TTC549 (cell line): ENCODE measurements at regions not wholly inside any gene's neighbourhood (a gene's known extent, or its start where the extent isn't known, plus 50 kb on each side); places are given as distances from the start of the nearest gene placed in this dataset.

Source experiments
- FAIRE-seq: peaks from 2 replicates; lab custom pipeline; 2012; peaks lifted over from hg19 to GRCh38; lab: Jason Lieb, UNC

DNA sequence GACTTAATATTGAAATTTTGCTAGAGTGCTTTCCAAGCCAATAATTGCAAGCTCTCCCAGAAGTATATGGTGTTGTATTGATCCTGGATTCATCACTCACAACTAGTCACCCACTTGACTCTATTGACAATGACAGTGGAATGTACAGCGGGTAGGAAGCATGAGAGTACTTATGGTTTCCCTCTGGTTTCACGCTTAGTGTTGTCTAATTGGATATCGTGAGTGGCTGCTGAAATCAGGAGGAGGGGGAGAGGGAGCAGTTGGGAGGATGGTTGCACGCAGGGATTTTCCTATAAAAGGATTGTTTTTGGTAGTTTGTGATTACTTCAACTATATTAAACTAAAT is 1819.5 kb upstream of the TENM3 start:
- no peak for FAIRE-seq

DNA sequence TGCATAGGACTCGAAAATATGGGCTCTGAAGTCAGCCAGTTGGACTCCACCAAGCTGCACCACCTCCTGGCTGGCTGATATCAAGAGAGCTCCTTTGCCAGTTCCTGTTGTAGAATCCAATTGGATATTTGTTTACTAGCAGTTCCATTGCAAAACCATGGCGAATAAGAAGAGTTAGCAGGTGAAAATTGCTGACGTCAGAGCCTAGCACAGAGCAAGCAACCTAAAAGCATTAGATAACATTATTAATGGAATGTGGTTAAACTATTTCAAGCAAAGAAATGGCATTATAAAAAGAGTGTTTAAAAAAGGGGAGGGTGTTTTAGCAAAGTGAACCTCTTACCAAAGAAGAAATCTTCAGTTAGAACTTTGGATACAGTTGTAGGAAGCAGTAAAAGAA is 1816.3 kb upstream of the TENM3 start:
- FAIRE-seq: no peak

DNA sequence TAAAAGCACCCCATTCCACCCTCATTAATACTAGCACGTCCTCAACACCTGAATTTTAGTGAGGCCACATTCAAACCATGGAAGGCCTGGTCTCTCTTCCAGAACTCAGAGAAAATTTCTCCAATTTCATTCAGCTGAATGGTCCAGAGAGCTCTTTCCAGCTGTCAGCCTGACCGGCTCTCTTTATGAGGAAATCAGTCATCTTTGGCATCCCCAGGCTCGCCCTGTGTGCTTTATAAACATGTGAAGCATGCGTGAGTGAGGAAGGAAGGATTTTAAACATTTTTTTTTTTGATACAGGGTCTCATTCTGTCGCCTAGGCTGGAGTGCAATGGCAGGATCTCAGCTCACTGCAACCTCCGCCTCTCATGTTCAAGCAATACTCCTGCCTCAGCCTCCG is 1812.9 kb upstream of the TENM3 start:
- no peak for FAIRE-seq

DNA sequence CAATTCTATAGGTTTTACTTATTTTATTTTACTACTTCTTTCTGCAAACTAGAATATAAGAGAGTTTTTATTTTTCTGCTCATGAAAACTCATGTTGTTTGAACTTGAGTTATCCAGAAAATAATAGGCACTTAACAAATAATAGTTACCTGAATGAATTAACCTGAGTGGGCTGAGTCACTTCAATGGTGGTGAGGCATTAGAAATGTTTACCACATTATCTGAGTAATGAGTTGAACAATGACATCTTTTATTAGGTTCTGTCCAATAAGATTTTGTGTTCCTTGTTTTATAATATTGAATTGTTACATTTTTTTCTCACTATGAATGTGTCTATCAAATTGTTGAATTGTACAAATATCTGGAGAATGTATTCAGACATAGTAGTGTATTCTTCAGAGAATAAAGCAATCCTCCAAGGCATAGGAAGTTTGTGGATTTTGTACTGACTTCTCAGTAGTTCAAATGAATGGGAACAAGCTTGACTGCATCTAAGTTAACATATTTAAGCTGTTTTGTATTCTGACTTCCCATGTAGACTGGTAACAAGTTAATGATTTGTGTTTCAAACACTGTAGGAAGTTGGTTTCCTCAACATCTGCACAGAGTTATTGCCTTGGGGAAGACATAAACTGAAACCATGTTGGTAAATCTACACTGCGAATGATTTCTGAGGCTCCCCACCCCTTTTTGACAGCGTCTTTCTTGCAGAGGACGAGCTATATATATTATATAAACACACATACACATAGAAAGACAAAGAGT is 1808.9 kb upstream of the TENM3 start:
- no peak for FAIRE-seq

- FAIRE-seq: no peak
These were observed 1806.8 kb upstream of the TENM3 start for GRCh38 chr4:180436361-180436760.

GRCh38 chr4:180437601-180438000 is 1805.6 kb upstream of the TENM3 start:
- no peak for FAIRE-seq

GRCh38 chr4:180448306-180448705 is 1794.9 kb upstream of the TENM3 start:
- FAIRE-seq: no peak

DNA sequence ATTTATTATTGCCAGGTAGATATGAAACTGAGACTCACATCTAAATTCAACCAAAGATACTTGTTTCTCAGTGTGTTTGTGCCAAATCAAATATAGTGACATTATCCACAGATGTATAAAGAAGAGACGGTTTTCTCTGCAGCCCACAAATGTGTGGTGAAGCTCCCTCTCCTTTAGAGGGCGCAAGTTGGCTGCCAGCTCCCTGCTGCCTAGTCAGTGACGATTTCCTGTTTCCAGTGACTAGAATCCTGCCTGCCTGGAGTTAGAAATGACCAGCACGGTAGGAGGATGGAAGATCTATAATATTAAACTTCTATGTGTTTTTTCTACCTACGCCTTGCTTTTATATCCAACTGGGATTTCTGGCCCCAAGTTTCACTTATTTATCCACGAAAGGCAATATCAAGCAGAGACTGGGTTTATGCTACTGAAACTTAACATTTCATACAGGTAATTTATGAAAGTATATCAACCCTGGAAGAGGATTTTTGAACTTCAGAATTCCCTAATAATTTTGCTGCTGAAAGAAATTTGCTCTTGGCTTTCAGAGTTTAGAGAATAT is 1793.7 kb upstream of the TENM3 start:
- no peak for FAIRE-seq

- no peak for FAIRE-seq
These were observed 1788.0 kb upstream of the TENM3 start for GRCh38 chr4:180455226-180455625.

- no peak for FAIRE-seq
These were observed 1786.3 kb upstream of the TENM3 start for GRCh38 chr4:180456928-180457327.

DNA sequence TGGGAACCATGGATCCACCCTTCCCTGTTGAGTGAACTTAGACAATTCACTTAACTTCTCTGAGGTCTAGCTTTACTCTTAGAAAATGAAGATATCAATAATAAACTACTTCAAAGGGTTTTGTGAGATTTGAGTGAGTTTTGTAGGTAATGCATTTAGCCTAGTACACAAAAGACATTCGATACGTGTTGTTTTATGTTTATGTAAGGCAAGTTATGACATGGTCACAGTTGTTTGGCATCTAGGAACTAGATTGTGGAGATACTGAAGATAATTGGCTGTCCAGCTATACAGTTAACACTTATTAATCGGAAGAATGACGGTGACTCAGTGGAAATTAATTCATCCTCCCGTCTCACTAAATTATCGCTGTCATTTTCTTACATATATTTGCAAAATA is 1781.1 kb upstream of the TENM3 start:
- FAIRE-seq: no peak

GRCh38 chr4:180465364-180465763 is 1777.8 kb upstream of the TENM3 start:
- FAIRE-seq: no peak

DNA sequence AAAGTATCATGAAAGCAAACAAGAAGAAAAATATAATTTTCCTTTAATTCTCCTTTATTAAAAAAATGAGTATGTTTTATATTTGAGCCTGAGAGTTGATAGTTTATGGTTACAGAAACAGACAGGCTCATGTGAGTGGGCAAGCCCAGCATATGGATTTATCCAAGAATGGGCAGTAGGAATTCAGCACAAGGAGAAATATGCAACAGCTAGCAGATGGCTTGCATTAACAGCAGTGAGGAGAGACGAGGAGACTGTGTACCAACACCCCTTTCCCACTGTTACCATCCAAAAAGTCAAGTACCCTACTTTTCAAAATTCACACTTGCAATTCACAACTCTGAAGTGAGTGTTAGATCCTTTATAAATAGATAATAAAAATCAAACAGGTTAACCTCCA is 1760.2 kb upstream of the TENM3 start:
- no peak for FAIRE-seq

- FAIRE-seq: no peak
These were observed 1757.8 kb upstream of the TENM3 start for GRCh38 chr4:180485407-180485806.

GRCh38 chr4:180486342-180486741 is 1756.9 kb upstream of the TENM3 start:
- FAIRE-seq: no peak

DNA sequence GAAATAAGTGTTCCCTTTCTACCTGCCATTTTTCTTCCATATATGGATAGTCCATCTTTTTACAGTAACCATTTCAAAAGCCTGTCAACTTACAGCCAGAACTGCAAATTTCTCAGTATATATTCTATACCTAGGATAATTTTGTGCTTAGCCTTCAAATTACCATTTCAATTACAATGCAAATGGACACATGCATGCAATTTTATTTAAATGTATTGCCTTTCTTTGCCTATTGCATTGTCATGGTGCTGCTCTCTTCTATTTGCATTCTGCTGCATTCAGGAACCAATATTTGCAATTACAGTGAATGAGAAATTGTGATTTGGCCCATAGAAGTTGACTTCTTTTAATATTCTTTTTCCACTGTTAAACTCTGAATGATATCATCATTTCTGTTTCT is 1753.4 kb upstream of the TENM3 start:
- no peak for FAIRE-seq

GRCh38 chr4:180491210-180491609 is 1752.0 kb upstream of the TENM3 start:
- FAIRE-seq: no peak

- FAIRE-seq: no peak
These were observed 1749.9 kb upstream of the TENM3 start for GRCh38 chr4:180493299-180493698.

DNA sequence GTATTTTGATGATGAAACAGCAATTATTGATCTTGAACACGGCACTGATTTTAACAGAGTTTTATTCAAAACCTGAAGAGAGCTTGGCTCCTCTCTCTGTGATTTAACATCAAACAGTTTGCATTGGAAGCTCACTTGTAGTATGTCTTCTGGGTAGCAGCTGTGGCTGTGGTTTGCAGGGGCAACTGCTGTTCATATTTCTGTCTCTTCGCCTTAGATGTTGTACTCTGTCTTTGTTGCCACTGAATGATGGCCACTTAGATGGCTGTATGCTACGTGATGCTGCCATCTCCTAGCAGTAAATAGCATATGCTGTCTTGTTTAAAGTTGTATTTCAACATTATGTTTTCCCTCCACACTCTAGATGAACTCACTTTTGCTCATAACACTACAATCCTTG is 1743.0 kb upstream of the TENM3 start:
- FAIRE-seq: no peak

DNA sequence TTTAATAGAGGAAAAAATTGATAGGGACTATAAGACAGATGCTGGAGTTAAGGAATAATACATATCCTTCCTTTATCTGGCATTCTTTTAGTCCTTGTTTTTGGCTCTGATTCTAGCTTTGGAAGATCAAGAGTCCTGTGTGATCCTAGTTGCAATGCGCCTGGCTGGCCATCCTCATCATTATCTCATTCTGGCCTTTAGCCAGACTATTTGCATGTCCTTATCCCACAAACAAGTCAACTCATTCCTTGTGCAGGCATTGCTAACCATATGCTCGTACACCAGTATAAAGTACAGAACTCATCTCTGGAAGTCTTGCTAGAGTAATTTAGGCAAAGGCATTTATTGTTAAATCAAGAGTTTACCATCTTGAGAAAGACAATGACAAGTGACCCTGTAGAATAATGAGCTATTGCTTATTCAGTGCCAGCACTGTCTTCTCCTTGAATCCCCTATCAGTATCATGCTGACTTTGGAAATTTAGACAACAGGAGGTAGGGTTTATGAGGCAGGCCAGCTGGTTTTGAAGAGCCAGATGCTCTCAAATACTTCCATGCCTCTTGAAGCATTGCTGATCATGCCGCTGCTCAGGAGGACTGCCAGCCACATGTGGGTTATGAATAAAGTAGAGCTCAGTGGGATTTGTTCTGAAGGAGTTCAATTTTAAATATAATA is 1730.3 kb upstream of the TENM3 start:
- FAIRE-seq: no peak

DNA sequence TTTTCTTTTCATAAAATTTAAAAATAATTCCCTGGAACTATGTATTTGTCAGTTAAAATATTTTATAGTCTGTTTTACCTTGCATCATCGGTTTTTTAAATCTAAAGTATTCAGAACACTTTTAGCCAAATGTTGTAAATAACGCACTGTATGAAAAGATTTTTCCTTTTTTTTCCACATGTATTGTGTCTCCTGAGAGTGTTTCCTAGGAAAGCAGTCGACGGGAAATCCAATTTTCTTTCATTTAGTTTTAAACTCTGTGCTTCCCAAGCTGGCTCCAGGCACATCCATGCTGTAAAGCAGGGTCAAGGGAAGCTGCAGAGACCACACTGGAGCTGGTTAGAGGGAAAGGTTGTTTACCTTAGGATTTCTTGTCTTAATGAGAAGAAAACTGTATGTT is 1724.3 kb upstream of the TENM3 start:
- FAIRE-seq: no peak

- no peak for FAIRE-seq
These were observed 1722.0 kb upstream of the TENM3 start for GRCh38 chr4:180521181-180521580.

- no peak for FAIRE-seq
These were observed 1717.6 kb upstream of the TENM3 start for GRCh38 chr4:180525523-180526077.

- no peak for FAIRE-seq
These were observed 1715.2 kb upstream of the TENM3 start for GRCh38 chr4:180528003-180528402.
